Kidney epithelial cell (primary cell): ENCODE measurements at regions not wholly inside any gene's neighbourhood (a gene's known extent, or its start where the extent isn't known, plus 50 kb on each side); places are given as distances from the start of the nearest gene placed in this dataset.

ENCODE experiments used
- DNase-seq: peaks from one replicate; pipeline ENCODE4 v3.0.0-alpha.2; 2010; ENCODE audit warnings: low read depth
- H3K27me3 ChIP-seq: 2 replicates; pipeline ENCODE4 v1.6.0; 2011; ENCODE audit warnings: low read length; ENCODE audit not compliant: control insufficient read depth, insufficient read depth
- H3K36me3 ChIP-seq: 2 replicates; pipeline ENCODE4 v1.5.1; 2011; ENCODE audit warnings: low read length; ENCODE audit not compliant: control insufficient read depth, insufficient read depth
- H3K4me3 ChIP-seq: 2 replicates; pipeline ENCODE4 v1.5.1; 2011; ENCODE audit warnings: low read depth, mild to moderate bottlenecking, control low read depth, low read length
- CTCF ChIP-seq: IDR thresholded peaks from 2 replicates; pipeline ENCODE4 v1.5.1; 2011; ENCODE audit warnings: mild to moderate bottlenecking, moderate library complexity, low read length, control low read depth, inconsistent platforms; ENCODE audit not compliant: insufficient read depth, poor library complexity, severe bottlenecking

- no peak for TF ChIP-seq CTCF
- DNase-seq = no peak
- Histone ChIP-seq H3K4me3 (no peak overlapping the region), H3K36me3 (no peaks in the 10 kb centered on the region), H3K27me3 (no peaks in the 10 kb centered on the region)
These were observed 241.7 kb upstream of the KLF4 start for GRCh38 chr9:107731115-107731762.

GRCh38 chr9:107730666-107731065, 241.1 kb upstream of the KLF4 start:
- TF ChIP-seq CTCF = no peak
- no peaks in the 10 kb centered on the region for H3K36me3 ChIP-seq
- H3K4me3 ChIP-seq = no peak overlapping the region
- no peak for DNase-seq
- H3K27me3 ChIP-seq = no peaks in the 10 kb centered on the region

- DNase-seq = no peak
- TF ChIP-seq CTCF = no peak
- Histone ChIP-seq H3K27me3 (no peaks in the 10 kb centered on the region), H3K4me3 (no peak overlapping the region), H3K36me3 (no peaks in the 10 kb centered on the region)
These were observed 237.7 kb upstream of the KLF4 start for GRCh38 chr9:107727086-107727780.

- Histone ChIP-seq H3K36me3 (no peaks in the 10 kb centered on the region), H3K4me3 (no peak overlapping the region), H3K27me3 (no peaks in the 10 kb centered on the region)
- TF ChIP-seq CTCF = no peak
- no peak for DNase-seq
These were observed 233.4 kb upstream of the KLF4 start for GRCh38 chr9:107723015-107723414.

GRCh38 chr9:107721705-107722245, 232.2 kb upstream of the KLF4 start:
- no peaks in the 10 kb centered on the region for H3K27me3 ChIP-seq
- no peak for TF ChIP-seq CTCF
- DNase-seq = no peak
- no peaks in the 10 kb centered on the region for H3K36me3 ChIP-seq
- no peak overlapping the region for H3K4me3 ChIP-seq
